ENCODE measurements at regions not wholly inside any gene's neighbourhood (a gene's known extent, or its start where the extent isn't known, plus 50 kb on each side); places are given as distances from the start of the nearest gene placed in this dataset.

DNA sequence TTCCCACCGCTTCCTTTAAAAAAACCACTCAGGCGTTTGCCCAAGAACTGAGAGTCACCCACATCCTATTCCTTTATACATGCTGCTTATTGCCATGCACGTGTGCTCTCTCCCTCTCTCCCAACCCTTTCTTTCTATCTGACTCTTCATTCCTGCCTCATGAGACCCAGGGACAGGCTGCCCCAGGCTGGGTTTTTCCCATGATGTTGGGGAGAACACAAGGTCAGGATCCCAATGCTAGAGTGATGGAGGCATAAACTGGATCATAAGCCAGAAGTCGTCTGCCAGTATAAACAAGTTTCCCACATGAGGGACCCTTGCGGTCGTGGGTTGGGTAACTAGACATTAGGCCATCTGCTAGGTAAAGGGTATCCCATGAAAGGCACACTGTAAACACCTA lies 64.9 kb downstream of the CD2 start:
- CTCF ChIA-PET, result interaction anchor here (1.8 kb wide), 1 partner anchor 82 kb away, joined by 12 read pairs; no protein-coding TSS in a partner anchor
- Histone ChIP-seq H3K79me2 (ENCODE audit: insufficient read depth, low read length) (no peaks in the 10 kb centered on the region), H3K4me2 (ENCODE audit: low read length) (no peak overlapping the region), H3K27me3 (ENCODE audit: insufficient read depth, low read length) (no peaks in the 10 kb centered on the region), H3K9me2 (ENCODE audit: insufficient read depth) (no peaks in the 10 kb centered on the region), H3K27ac (ENCODE audit: low read depth, low read length) (no peak overlapping the region), H3K4me3 (replicated peaks in 1 of 2; ENCODE audit: low read depth in 1 of 2, low read length in 2 of 2) (no peak overlapping the region), H3K9ac (ENCODE audit: low read length) (no peak overlapping the region), H3K4me1 (ENCODE audit: control insufficient read depth in 1 of 2, insufficient read depth in 2 of 2, low read length in 2 of 2) (no peaks in the 10 kb centered on the region), H3K36me3 (ENCODE audit: control insufficient read depth in 1 of 2, insufficient read depth in 2 of 2, low read length in 2 of 2) (no peaks in the 10 kb centered on the region), H4K20me1 (ENCODE audit: insufficient read depth) (no peaks in the 10 kb centered on the region), H3K9me3 (ENCODE audit: control insufficient read depth in 1 of 2, insufficient read depth in 1 of 2, low read depth in 1 of 2, low read length in 2 of 2) (no peaks in the 10 kb centered on the region), H2AFZ (ENCODE audit: low read depth, low read length, poor library complexity, severe bottlenecking) (no peak overlapping the region)
- DNase-seq (ENCODE audit: low read depth, low spot score), result no peak
- intact Hi-C loops (cut with micrococcal nuclease), result loop anchor here (10.0 kb wide), 1 partner anchor 54 kb away; no protein-coding TSS in a partner anchor
- RAD21 ChIA-PET (ENCODE audit: low non-redundant PET in 1 of 2, low total read pairs in 2 of 2, uncharacterized antibody in 2 of 2, unreplicated experiment in 2 of 2), result no interaction called here
- no TSS peak for BruUV-seq (replicated peaks)
- ATAC-seq, result no peak
- TF ChIP-seq SP1 (IDR thresholded peaks at IDR 0.05; ENCODE audit: low read depth) (no peak), ZFX (IDR thresholded peaks at IDR 0.05) (no peak), SRF (IDR thresholded peaks at IDR 0.05; ENCODE audit: low read depth) (no peak)
- TF ChIP-seq, protein P1, sequence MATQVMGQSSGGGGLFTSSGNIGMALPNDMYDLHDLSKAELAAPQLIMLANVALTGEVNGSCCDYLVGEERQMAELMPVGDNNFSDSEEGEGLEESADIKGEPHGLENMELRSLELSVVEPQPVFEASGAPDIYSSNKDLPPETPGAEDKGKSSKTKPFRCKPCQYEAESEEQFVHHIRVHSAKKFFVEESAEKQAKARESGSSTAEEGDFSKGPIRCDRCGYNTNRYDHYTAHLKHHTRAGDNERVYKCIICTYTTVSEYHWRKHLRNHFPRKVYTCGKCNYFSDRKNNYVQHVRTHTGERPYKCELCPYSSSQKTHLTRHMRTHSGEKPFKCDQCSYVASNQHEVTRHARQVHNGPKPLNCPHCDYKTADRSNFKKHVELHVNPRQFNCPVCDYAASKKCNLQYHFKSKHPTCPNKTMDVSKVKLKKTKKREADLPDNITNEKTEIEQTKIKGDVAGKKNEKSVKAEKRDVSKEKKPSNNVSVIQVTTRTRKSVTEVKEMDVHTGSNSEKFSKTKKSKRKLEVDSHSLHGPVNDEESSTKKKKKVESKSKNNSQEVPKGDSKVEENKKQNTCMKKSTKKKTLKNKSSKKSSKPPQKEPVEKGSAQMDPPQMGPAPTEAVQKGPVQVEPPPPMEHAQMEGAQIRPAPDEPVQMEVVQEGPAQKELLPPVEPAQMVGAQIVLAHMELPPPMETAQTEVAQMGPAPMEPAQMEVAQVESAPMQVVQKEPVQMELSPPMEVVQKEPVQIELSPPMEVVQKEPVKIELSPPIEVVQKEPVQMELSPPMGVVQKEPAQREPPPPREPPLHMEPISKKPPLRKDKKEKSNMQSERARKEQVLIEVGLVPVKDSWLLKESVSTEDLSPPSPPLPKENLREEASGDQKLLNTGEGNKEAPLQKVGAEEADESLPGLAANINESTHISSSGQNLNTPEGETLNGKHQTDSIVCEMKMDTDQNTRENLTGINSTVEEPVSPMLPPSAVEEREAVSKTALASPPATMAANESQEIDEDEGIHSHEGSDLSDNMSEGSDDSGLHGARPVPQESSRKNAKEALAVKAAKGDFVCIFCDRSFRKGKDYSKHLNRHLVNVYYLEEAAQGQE (IDR thresholded peaks at IDR 0.05; ENCODE audit: low read depth), result no peak
- POLR2A ChIA-PET, result no interaction called here

DNA sequence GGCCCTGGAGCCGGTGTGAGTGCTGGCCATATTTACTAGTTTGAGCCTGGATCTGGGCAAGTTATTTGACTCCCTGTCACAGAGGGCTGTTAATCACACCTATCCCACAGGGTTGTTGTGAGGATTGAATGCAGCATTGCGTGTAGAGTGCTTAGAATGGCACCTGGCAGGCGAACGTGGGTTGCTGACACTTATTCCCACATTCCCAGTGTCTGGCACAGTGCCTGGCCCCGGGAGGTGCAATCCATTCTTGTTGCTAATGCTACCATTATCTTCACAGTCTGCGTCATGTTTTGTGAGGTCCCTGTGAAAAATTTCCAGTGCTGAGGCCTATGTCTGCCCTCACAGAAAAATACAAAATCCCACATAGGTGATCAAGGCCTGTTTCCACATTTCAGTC lies 66.1 kb downstream of the CD2 start:
- Histone ChIP-seq H3K9me2 (ENCODE audit: insufficient read depth) (no peaks in the 10 kb centered on the region), H2AFZ (ENCODE audit: low read depth, low read length, poor library complexity, severe bottlenecking) (no peak overlapping the region), H3K9ac (ENCODE audit: low read length) (no peak overlapping the region), H3K36me3 (ENCODE audit: control insufficient read depth in 1 of 2, insufficient read depth in 2 of 2, low read length in 2 of 2) (no peaks in the 10 kb centered on the region), H3K9me3 (ENCODE audit: control insufficient read depth in 1 of 2, insufficient read depth in 1 of 2, low read depth in 1 of 2, low read length in 2 of 2) (no peaks in the 10 kb centered on the region), H3K27ac (ENCODE audit: low read depth, low read length) (no peak overlapping the region), H3K79me2 (ENCODE audit: insufficient read depth, low read length) (no peaks in the 10 kb centered on the region), H3K4me1 (ENCODE audit: control insufficient read depth in 1 of 2, insufficient read depth in 2 of 2, low read length in 2 of 2) (no peaks in the 10 kb centered on the region), H3K27me3 (ENCODE audit: insufficient read depth, low read length) (no peaks in the 10 kb centered on the region), H3K4me3 (replicated peaks in 1 of 2; ENCODE audit: low read depth in 1 of 2, low read length in 2 of 2) (no peak overlapping the region), H4K20me1 (ENCODE audit: insufficient read depth) (no peaks in the 10 kb centered on the region), H3K4me2 (ENCODE audit: low read length) (no peak overlapping the region)
- ChIA-PET RAD21 (ENCODE audit: low non-redundant PET in 1 of 2, low total read pairs in 2 of 2, uncharacterized antibody in 2 of 2, unreplicated experiment in 2 of 2) (no interaction called here), POLR2A (no interaction called here), CTCF (interaction anchor here (0.9 kb wide), 1 partner anchor 96 kb away, joined by 4 read pairs; no protein-coding TSS in a partner anchor)
- TF ChIP-seq SIN3A (IDR thresholded peaks at IDR 0.05; ENCODE audit: low read depth) (no peak), YY1 (IDR thresholded peaks at IDR 0.05; ENCODE audit: extremely low read depth, insufficient replicate concordance, low read depth, low read length) (no peak), JUND (IDR thresholded peaks at IDR 0.05) (no peak), CEBPB (IDR thresholded peaks at IDR 0.05; ENCODE audit: low read depth) (no peak)
- TF ChIP-seq, protein P2, sequence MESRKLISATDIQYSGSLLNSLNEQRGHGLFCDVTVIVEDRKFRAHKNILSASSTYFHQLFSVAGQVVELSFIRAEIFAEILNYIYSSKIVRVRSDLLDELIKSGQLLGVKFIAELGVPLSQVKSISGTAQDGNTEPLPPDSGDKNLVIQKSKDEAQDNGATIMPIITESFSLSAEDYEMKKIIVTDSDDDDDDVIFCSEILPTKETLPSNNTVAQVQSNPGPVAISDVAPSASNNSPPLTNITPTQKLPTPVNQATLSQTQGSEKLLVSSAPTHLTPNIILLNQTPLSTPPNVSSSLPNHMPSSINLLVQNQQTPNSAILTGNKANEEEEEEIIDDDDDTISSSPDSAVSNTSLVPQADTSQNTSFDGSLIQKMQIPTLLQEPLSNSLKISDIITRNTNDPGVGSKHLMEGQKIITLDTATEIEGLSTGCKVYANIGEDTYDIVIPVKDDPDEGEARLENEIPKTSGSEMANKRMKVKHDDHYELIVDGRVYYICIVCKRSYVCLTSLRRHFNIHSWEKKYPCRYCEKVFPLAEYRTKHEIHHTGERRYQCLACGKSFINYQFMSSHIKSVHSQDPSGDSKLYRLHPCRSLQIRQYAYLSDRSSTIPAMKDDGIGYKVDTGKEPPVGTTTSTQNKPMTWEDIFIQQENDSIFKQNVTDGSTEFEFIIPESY (IDR thresholded peaks at IDR 0.05; ENCODE audit: extremely low read depth, insufficient replicate concordance, low read length), result no peak
- TF ChIP-seq, protein P3, sequence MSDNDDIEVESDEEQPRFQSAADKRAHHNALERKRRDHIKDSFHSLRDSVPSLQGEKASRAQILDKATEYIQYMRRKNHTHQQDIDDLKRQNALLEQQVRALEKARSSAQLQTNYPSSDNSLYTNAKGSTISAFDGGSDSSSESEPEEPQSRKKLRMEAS (IDR thresholded peaks at IDR 0.05), result no peak
- TF ChIP-seq, protein P4, sequence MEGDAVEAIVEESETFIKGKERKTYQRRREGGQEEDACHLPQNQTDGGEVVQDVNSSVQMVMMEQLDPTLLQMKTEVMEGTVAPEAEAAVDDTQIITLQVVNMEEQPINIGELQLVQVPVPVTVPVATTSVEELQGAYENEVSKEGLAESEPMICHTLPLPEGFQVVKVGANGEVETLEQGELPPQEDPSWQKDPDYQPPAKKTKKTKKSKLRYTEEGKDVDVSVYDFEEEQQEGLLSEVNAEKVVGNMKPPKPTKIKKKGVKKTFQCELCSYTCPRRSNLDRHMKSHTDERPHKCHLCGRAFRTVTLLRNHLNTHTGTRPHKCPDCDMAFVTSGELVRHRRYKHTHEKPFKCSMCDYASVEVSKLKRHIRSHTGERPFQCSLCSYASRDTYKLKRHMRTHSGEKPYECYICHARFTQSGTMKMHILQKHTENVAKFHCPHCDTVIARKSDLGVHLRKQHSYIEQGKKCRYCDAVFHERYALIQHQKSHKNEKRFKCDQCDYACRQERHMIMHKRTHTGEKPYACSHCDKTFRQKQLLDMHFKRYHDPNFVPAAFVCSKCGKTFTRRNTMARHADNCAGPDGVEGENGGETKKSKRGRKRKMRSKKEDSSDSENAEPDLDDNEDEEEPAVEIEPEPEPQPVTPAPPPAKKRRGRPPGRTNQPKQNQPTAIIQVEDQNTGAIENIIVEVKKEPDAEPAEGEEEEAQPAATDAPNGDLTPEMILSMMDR (IDR thresholded peaks at IDR 0.05 in 2 of 3, conservative IDR thresholded peaks at IDR 0.05 in 1 of 3; ENCODE audit: borderline replicate concordance in 1 of 3, insufficient read depth in 1 of 3, low read depth in 2 of 3, low read length in 2 of 3), result no peak
- intact Hi-C loops (cut with micrococcal nuclease), result no loop called here
- DNase-seq (ENCODE audit: low read depth, low spot score) (no peak), ATAC-seq (no peak)
- no TSS peak for BruUV-seq (replicated peaks)
